ENCODE measurements at regions not wholly inside any gene's neighbourhood (a gene's known extent, or its start where the extent isn't known, plus 50 kb on each side); places are given as distances from the start of the nearest gene placed in this dataset.

- no TSS peak for BruUV-seq (replicated peaks)
- no peaks in the 10 kb centered on the region for H3K36me3 ChIP-seq (ENCODE audit: low read depth, low read length)
Measured at GRCh38 chr3:110390372-110390771, 681.2 kb upstream of the NECTIN3 start.

GRCh38 chr3:110391042-110391441 lies 680.6 kb upstream of the NECTIN3 start:
- Histone ChIP-seq H3K9ac (ENCODE audit: low read length) (no peak overlapping the region), H3K9me2 (replicated peaks; ENCODE audit: low read length) (no peaks in the 10 kb centered on the region), H3K79me2 (ENCODE audit: low read length) (no peaks in the 10 kb centered on the region), H3F3A (ENCODE audit: low read length, unreplicated experiment) (no peaks in the 10 kb centered on the region), H3K4me1 (ENCODE audit: insufficient read depth, low read length) (no peaks in the 10 kb centered on the region), H3K4me3 (ENCODE audit: low read length) (no peak overlapping the region), H4K20me1 (ENCODE audit: low read length) (no peaks in the 10 kb centered on the region), H3K9me3 (ENCODE audit: low read length) (no peaks in the 10 kb centered on the region), H3K27me3 (ENCODE audit: low read length) (no peaks in the 10 kb centered on the region), H3K27ac (ENCODE audit: low read length) (no peak overlapping the region), H3K36me3 (ENCODE audit: low read depth, low read length) (no peaks in the 10 kb centered on the region), H3K4me2 (ENCODE audit: low read length) (no peak overlapping the region), H2AFZ (ENCODE audit: low read length) (no peak overlapping the region)
- TF ChIP-seq EZH2 (IDR thresholded peaks at IDR 0.05; ENCODE audit: low read length, unreplicated experiment) (no peak), EZH2phosphoT487 (IDR thresholded peaks at IDR 0.05; ENCODE audit: borderline replicate concordance, low read length) (no peak)
- TF ChIP-seq, protein P1, sequence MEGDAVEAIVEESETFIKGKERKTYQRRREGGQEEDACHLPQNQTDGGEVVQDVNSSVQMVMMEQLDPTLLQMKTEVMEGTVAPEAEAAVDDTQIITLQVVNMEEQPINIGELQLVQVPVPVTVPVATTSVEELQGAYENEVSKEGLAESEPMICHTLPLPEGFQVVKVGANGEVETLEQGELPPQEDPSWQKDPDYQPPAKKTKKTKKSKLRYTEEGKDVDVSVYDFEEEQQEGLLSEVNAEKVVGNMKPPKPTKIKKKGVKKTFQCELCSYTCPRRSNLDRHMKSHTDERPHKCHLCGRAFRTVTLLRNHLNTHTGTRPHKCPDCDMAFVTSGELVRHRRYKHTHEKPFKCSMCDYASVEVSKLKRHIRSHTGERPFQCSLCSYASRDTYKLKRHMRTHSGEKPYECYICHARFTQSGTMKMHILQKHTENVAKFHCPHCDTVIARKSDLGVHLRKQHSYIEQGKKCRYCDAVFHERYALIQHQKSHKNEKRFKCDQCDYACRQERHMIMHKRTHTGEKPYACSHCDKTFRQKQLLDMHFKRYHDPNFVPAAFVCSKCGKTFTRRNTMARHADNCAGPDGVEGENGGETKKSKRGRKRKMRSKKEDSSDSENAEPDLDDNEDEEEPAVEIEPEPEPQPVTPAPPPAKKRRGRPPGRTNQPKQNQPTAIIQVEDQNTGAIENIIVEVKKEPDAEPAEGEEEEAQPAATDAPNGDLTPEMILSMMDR (conservative IDR thresholded peaks at IDR 0.05; ENCODE audit: low read depth, low read length) = no peak
- POLR2A ChIA-PET (ENCODE audit: unreplicated experiment) = no interaction called here
- CTCF ChIA-PET = no interaction called here
- no peak for DNase-seq
- no TSS peak for BruUV-seq (replicated peaks)
- no peak for ATAC-seq
- intact Hi-C loops (cut with micrococcal nuclease) = no loop called here

More at GRCh38 chr3:110390372-110390771, 681.2 kb upstream of the NECTIN3 start:
- H3K9ac ChIP-seq (ENCODE audit: low read length) = no peak overlapping the region
- H3K9me3 ChIP-seq (ENCODE audit: low read length) = no peaks in the 10 kb centered on the region
- no peaks in the 10 kb centered on the region for H3F3A ChIP-seq (ENCODE audit: low read length, unreplicated experiment)
- ChIA-PET CTCF (no interaction called here), POLR2A (ENCODE audit: unreplicated experiment) (interaction anchor here (0.7 kb wide), 1 partner anchor 705 kb away, joined by 5 read pairs; no protein-coding TSS in a partner anchor)
- H3K4me1 ChIP-seq (ENCODE audit: insufficient read depth, low read length) = no peaks in the 10 kb centered on the region
- H3K27ac ChIP-seq (ENCODE audit: low read length) = no peak overlapping the region
- no peaks in the 10 kb centered on the region for H3K79me2 ChIP-seq (ENCODE audit: low read length)
- no peak overlapping the region for H2AFZ ChIP-seq (ENCODE audit: low read length)
- no peaks in the 10 kb centered on the region for H4K20me1 ChIP-seq (ENCODE audit: low read length)
- intact Hi-C loops (cut with micrococcal nuclease) = no loop called here
- no peak for DNase-seq
- no peak overlapping the region for H3K4me2 ChIP-seq (ENCODE audit: low read length)
- no peaks in the 10 kb centered on the region for H3K9me2 ChIP-seq (replicated peaks; ENCODE audit: low read length)
- H3K27me3 ChIP-seq (ENCODE audit: low read length) = no peaks in the 10 kb centered on the region
- no peak for ATAC-seq
- H3K4me3 ChIP-seq (ENCODE audit: low read length) = no peak overlapping the region
- TF ChIP-seq EZH2phosphoT487 (IDR thresholded peaks at IDR 0.05; ENCODE audit: borderline replicate concordance, low read length) = no peak
- no peak for TF ChIP-seq EZH2 (IDR thresholded peaks at IDR 0.05; ENCODE audit: low read length, unreplicated experiment)
- TF ChIP-seq, protein P1 (conservative IDR thresholded peaks at IDR 0.05; ENCODE audit: low read depth, low read length) = no peak

- TF ChIP-seq EZH2 (IDR thresholded peaks at IDR 0.05; ENCODE audit: low read length, unreplicated experiment) (no peak), EZH2phosphoT487 (IDR thresholded peaks at IDR 0.05; ENCODE audit: borderline replicate concordance, low read length) (no peak)
- TF ChIP-seq, protein P1 (conservative IDR thresholded peaks at IDR 0.05; ENCODE audit: low read depth, low read length) = no peak
- H3K4me2 ChIP-seq (ENCODE audit: low read length) = no peak overlapping the region
- H3K9me2 ChIP-seq (replicated peaks; ENCODE audit: low read length) = no peaks in the 10 kb centered on the region
- H3F3A ChIP-seq (ENCODE audit: low read length, unreplicated experiment) = no peaks in the 10 kb centered on the region
- no peaks in the 10 kb centered on the region for H3K36me3 ChIP-seq (ENCODE audit: low read depth, low read length)
- ChIA-PET CTCF (no interaction called here), POLR2A (ENCODE audit: unreplicated experiment) (no interaction called here)
- no peak overlapping the region for H3K4me3 ChIP-seq (ENCODE audit: low read length)
- H3K27me3 ChIP-seq (ENCODE audit: low read length) = no peaks in the 10 kb centered on the region
- H3K9ac ChIP-seq (ENCODE audit: low read length) = no peak overlapping the region
- no peaks in the 10 kb centered on the region for H4K20me1 ChIP-seq (ENCODE audit: low read length)
- H3K79me2 ChIP-seq (ENCODE audit: low read length) = no peaks in the 10 kb centered on the region
- H2AFZ ChIP-seq (ENCODE audit: low read length) = no peak overlapping the region
- no peak for ATAC-seq
- no peak for DNase-seq
- no peaks in the 10 kb centered on the region for H3K4me1 ChIP-seq (ENCODE audit: insufficient read depth, low read length)
- H3K27ac ChIP-seq (ENCODE audit: low read length) = no peak overlapping the region
- no TSS peak for BruUV-seq (replicated peaks)
- no peaks in the 10 kb centered on the region for H3K9me3 ChIP-seq (ENCODE audit: low read length)
- intact Hi-C loops (cut with micrococcal nuclease) = no loop called here
Measured at GRCh38 chr3:110391640-110392395, 679.8 kb upstream of the NECTIN3 start.

Data from PC-3 (cell line).